HT-29 (cell line): ENCODE measurements at regions not wholly inside any gene's neighbourhood (a gene's known extent, or its start where the extent isn't known, plus 50 kb on each side); places are given as distances from the start of the nearest gene placed in this dataset.

ENCODE experiments used
- DNase-seq: peaks from one replicate; pipeline ENCODE4 v3.0.0-alpha.2; 2015; ENCODE audit warnings: low spot score

- no peak for DNase-seq
Observed at GRCh38 chr1:30638086-30638485, 85.3 kb downstream of the MATN1 start.

GRCh38 chr1:30637183-30637980 is 86.0 kb downstream of the MATN1 start:
- DNase-seq = no peak

- DNase-seq = no peak
Observed at GRCh38 chr1:30636621-30637020, 86.8 kb downstream of the MATN1 start.

- no peak for DNase-seq
Observed at GRCh38 chr1:30635391-30635975, 87.9 kb downstream of the MATN1 start.

- no peak for DNase-seq
Observed at GRCh38 chr1:30634507-30634906, 88.9 kb downstream of the MATN1 start.

GRCh38 chr1:30633294-30633693 is 90.1 kb downstream of the MATN1 start:
- DNase-seq = no peak

- no peak for DNase-seq
Observed at GRCh38 chr1:30632481-30632880, 90.9 kb downstream of the MATN1 start.

- no peak for DNase-seq
Observed at GRCh38 chr1:30631700-30632099, 91.7 kb downstream of the MATN1 start.

- no peak for DNase-seq
Observed at GRCh38 chr1:30629501-30629900, 93.9 kb downstream of the MATN1 start.

GRCh38 chr1:30627994-30628393 is 95.4 kb downstream of the MATN1 start:
- DNase-seq = no peak

- DNase-seq = no peak
Observed at GRCh38 chr1:30627206-30627605, 96.2 kb downstream of the MATN1 start.

GRCh38 chr1:30623431-30623830 is 100.0 kb downstream of the MATN1 start:
- DNase-seq = no peak

GRCh38 chr1:30619619-30620018 is 103.8 kb downstream of the MATN1 start:
- DNase-seq = no peak

- DNase-seq = peak; percentile 42
Observed at GRCh38 chr1:30618335-30618747, 105.0 kb downstream of the MATN1 start.

- DNase-seq = no peak
Observed at GRCh38 chr1:30616759-30617158, 106.6 kb downstream of the MATN1 start.

GRCh38 chr1:30615816-30616590 is 107.4 kb downstream of the MATN1 start:
- no peak for DNase-seq

- no peak for DNase-seq
Observed at GRCh38 chr1:30615076-30615795, 108.1 kb downstream of the MATN1 start.

GRCh38 chr1:30613188-30613587 is 110.2 kb downstream of the MATN1 start:
- no peak for DNase-seq

GRCh38 chr1:30612536-30613065 is 110.8 kb downstream of the MATN1 start:
- no peak for DNase-seq

GRCh38 chr1:30611741-30612309 is 111.6 kb downstream of the MATN1 start:
- DNase-seq = no peak

- no peak for DNase-seq
Observed at GRCh38 chr1:30610917-30611316, 112.5 kb downstream of the MATN1 start.
